H1 (cell line): ENCODE measurements at regions not wholly inside any gene's neighbourhood (a gene's known extent, or its start where the extent isn't known, plus 50 kb on each side); places are given as distances from the start of the nearest gene placed in this dataset.

Experiments
- CTCF ChIA-PET: fragments of 300-600 bp; sonication (Branson Sonifier 250); formaldehyde crosslinking; loops from one replicate; lab custom pipeline; 2021; ENCODE audit not compliant: partially characterized antibody; lab: Charles Lee
- POLR2A ChIA-PET: fragments of 300-600 bp; sonication (Branson Sonifier 250); formaldehyde crosslinking; loops from one replicate; lab custom pipeline; 2021; ENCODE audit warnings: inconsistent platforms; ENCODE audit not compliant: partially characterized antibody; lab: Charles Lee
- DNase-seq, 2 experiments: peaks; one replicate each; pipeline versions ENCODE4 v3.0.0 to v3.0.0-alpha.2; 2010 to 2022; ENCODE audit warnings: low spot score in 2 of 2, low read depth in 1 of 2, mixed read lengths in 1 of 2
- FAIRE-seq: peaks from 2 replicates; lab custom pipeline; 2011; peaks lifted over from hg19 to GRCh38; lab: Jason Lieb, UNC
- H2AFZ ChIP-seq: 2 replicates; pipeline ENCODE4 v1.8.1; 2012; ENCODE audit warnings: low read length, inconsistent platforms
- H2AK5ac ChIP-seq: 2 replicates; pipeline ENCODE4 v1.6.1; 2013; ENCODE audit warnings: low read depth, low read length
- H2BK120ac ChIP-seq: replicated peaks from 2 replicates; pipeline ENCODE3; 2013; ENCODE audit warnings: low read depth, low read length, inconsistent platforms
- H2BK12ac ChIP-seq: 2 replicates; pipeline ENCODE4 v1.6.1; 2013; ENCODE audit warnings: low read depth, low read length
- H2BK15ac ChIP-seq: 2 replicates; pipeline ENCODE4 v1.6.1; 2013; ENCODE audit warnings: low read length
- H2BK20ac ChIP-seq: 2 replicates; pipeline ENCODE4 v1.6.1; 2013; ENCODE audit warnings: low read length
- H2BK5ac ChIP-seq: 2 replicates; pipeline ENCODE4 v1.6.1; 2013; ENCODE audit warnings: low read depth, low read length
- H3K14ac ChIP-seq: 2 replicates; pipeline ENCODE4 v1.6.1; 2013; ENCODE audit warnings: inconsistent platforms; ENCODE audit not compliant: insufficient read length
- H3K18ac ChIP-seq: 2 replicates; pipeline ENCODE4 v1.6.1; 2013; ENCODE audit warnings: low read length; ENCODE audit errors: extremely low read depth
- H3K23ac ChIP-seq: 2 replicates; pipeline ENCODE4 v1.6.1; 2013; ENCODE audit warnings: inconsistent platforms; ENCODE audit not compliant: insufficient read length
- H3K23me2 ChIP-seq: 2 replicates; pipeline ENCODE4 v1.6.1; 2013; ENCODE audit warnings: low read depth, low read length
- H3K27ac ChIP-seq: 2 replicates; pipeline ENCODE4 v1.6.1; 2011; ENCODE audit warnings: low read depth, low read length, inconsistent platforms
- H3K27me3 ChIP-seq, 4 experiments: replicated peaks in 1 of 4; 1 replicate in 1 of 4; 2 replicates in 3 of 4; pipeline versions ENCODE4 v1.6.1 to v1.8.1; 2011 to 2013; ENCODE audit warnings: low read length in 3 of 4, mild to moderate bottlenecking in 3 of 4, inconsistent platforms in 2 of 4, mixed read lengths in 2 of 4, moderate library complexity in 1 of 4; ENCODE audit not compliant: control insufficient read depth in 3 of 4, insufficient read depth in 3 of 4; ENCODE audit errors: extremely low read depth in 1 of 4
- H3K36me3 ChIP-seq, 4 experiments: 2 replicates each; pipeline versions ENCODE4 v1.6.1 to v1.8.1; 2011 to 2013; ENCODE audit warnings: mild to moderate bottlenecking in 4 of 4, low read length in 3 of 4, moderate library complexity in 2 of 4, control low read depth in 1 of 4, inconsistent platforms in 1 of 4; ENCODE audit not compliant: insufficient read depth in 4 of 4, control insufficient read depth in 2 of 4
- H3K4ac ChIP-seq: replicated peaks from 2 replicates; pipeline ENCODE3; 2013; ENCODE audit warnings: low read length, low read depth, mixed read lengths, inconsistent platforms; ENCODE audit not compliant: insufficient read length
- H3K4me1 ChIP-seq, 4 experiments: replicated peaks in 1 of 4; 1 replicate in 1 of 4; 2 replicates in 3 of 4; pipeline versions ENCODE4 v1.6.1 to v1.8.1; 2011 to 2013; ENCODE audit warnings: low read length in 3 of 4, inconsistent platforms in 2 of 4, mixed read lengths in 1 of 4; ENCODE audit not compliant: insufficient read depth in 4 of 4, control insufficient read depth in 3 of 4
- H3K4me2 ChIP-seq, 2 experiments: 2 replicates each; pipeline versions ENCODE4 v1.6.1 to v1.8.1; 2011 to 2013; ENCODE audit warnings: low read depth in 2 of 2, low read length in 2 of 2, control low read depth in 1 of 2, inconsistent platforms in 1 of 2, mild to moderate bottlenecking in 1 of 2; ENCODE audit not compliant: insufficient read depth in 1 of 2
- H3K4me3 ChIP-seq, 4 experiments: fragments of 200-600, 300-600 bp in 1 of 4; sonication (generic), shearing (Covaris generic), sonication (Bioruptor Twin) in 1 of 4; 2 replicates each; pipeline versions ENCODE4 v1.5.1 to v1.8.1; 2011 to 2016; ENCODE audit warnings: low read length in 4 of 4, low read depth in 3 of 4, control low read depth in 2 of 4, inconsistent platforms in 2 of 4, mild to moderate bottlenecking in 2 of 4, mixed read lengths in 1 of 4, moderate library complexity in 1 of 4; ENCODE audit not compliant: insufficient read depth in 2 of 4; ENCODE audit errors: extremely low read depth in 1 of 4
- H3K56ac ChIP-seq: replicated peaks from 2 replicates; pipeline ENCODE3; 2013; ENCODE audit warnings: low read depth, mild to moderate bottlenecking, mixed read lengths, low read length, inconsistent platforms; ENCODE audit not compliant: insufficient read length
- H3K79me1 ChIP-seq: 2 replicates; pipeline ENCODE4 v1.6.1; 2013; ENCODE audit warnings: low read depth, low read length, control low read depth
- H3K79me2 ChIP-seq, 2 experiments: 2 replicates each; pipeline versions ENCODE4 v1.6.1 to v1.8.1; 2012 to 2013; ENCODE audit warnings: low read length in 2 of 2, mild to moderate bottlenecking in 2 of 2, inconsistent platforms in 1 of 2; ENCODE audit not compliant: insufficient read depth in 2 of 2, control insufficient read depth in 1 of 2
- H3K9ac ChIP-seq, 4 experiments: replicated peaks in 1 of 4; 1 replicate in 1 of 4; 2 replicates in 3 of 4; pipeline versions ENCODE4 v1.6.1 to v1.8.1; 2011 to 2013; ENCODE audit warnings: low read depth in 3 of 4, low read length in 3 of 4, control low read depth in 2 of 4, mild to moderate bottlenecking in 2 of 4, moderate library complexity in 2 of 4, inconsistent platforms in 1 of 4; ENCODE audit errors: extremely low read depth in 1 of 4
- H3K9me3 ChIP-seq, 2 experiments: 2 replicates each; pipeline versions ENCODE4 v1.6.1 to v1.8.1; 2012 to 2013; ENCODE audit warnings: mild to moderate bottlenecking in 2 of 2, moderate library complexity in 2 of 2, control low read depth in 1 of 2, inconsistent platforms in 1 of 2, low read depth in 1 of 2, low read length in 1 of 2, mixed read lengths in 1 of 2; ENCODE audit not compliant: insufficient read depth in 2 of 2
- H4K20me1 ChIP-seq, 2 experiments: replicated peaks in 1 of 2; 2 replicates each; pipeline versions ENCODE3 to v1.8.1; 2011 to 2013; ENCODE audit warnings: inconsistent platforms in 2 of 2, low read length in 2 of 2, mild to moderate bottlenecking in 1 of 2; ENCODE audit not compliant: insufficient read depth in 2 of 2, control insufficient read depth in 1 of 2
- H4K5ac ChIP-seq: 2 replicates; pipeline ENCODE4 v1.6.1; 2013; ENCODE audit warnings: low read length, low read depth, mixed read lengths, inconsistent platforms; ENCODE audit not compliant: insufficient read length
- H4K8ac ChIP-seq: 2 replicates; pipeline ENCODE4 v1.8.0; 2013; ENCODE audit warnings: mild to moderate bottlenecking, moderate library complexity, low read length, inconsistent platforms; ENCODE audit not compliant: insufficient read depth; ENCODE audit errors: extremely low read depth
- H4K91ac ChIP-seq: replicated peaks from 2 replicates; pipeline ENCODE3; 2013; ENCODE audit warnings: low read length, mixed read lengths, inconsistent platforms; ENCODE audit not compliant: insufficient read length
- ASH2L ChIP-seq: fragments of 200-600, 300-600 bp; sonication (generic); IDR thresholded peaks from one replicate; pipeline ENCODE4 v1.7.1; 2017; ENCODE audit warnings: low read length
- POLR2AphosphoS5 ChIP-seq: IDR thresholded peaks from 2 replicates; pipeline ENCODE4 v1.6.1; 2011; ENCODE audit warnings: low read depth, low read length
- RBBP5 ChIP-seq: IDR thresholded peaks from 2 replicates; pipeline ENCODE4 v1.7.1; 2012; ENCODE audit warnings: low read depth, mild to moderate bottlenecking, inconsistent platforms, low read length, moderate library complexity, borderline replicate concordance
- RXRA ChIP-seq: IDR thresholded peaks from 2 replicates; pipeline ENCODE4 v1.6.1; 2011; ENCODE audit warnings: low read depth, mild to moderate bottlenecking, low read length, moderate library complexity; ENCODE audit not compliant: insufficient read depth
- TAF7 ChIP-seq: optimal IDR thresholded peaks from 2 replicates; pipeline ENCODE3; 2011; ENCODE audit warnings: low read depth, mild to moderate bottlenecking, inconsistent platforms, low read length, moderate library complexity, borderline replicate concordance
- TCF12 ChIP-seq: IDR thresholded peaks from 2 replicates; pipeline ENCODE4 v1.6.1; 2011; ENCODE audit warnings: low read depth, mild to moderate bottlenecking, low read length
- WGBS, 2 experiments: shearing (Covaris generic) in 1 of 2; methylation state at CpG; one replicate each; pipeline versions ENCODE4 v1.1.6 to v1.1.7; 2013 to 2015; ENCODE audit warnings: low lambda C conversion rate in 2 of 2, mixed read lengths in 2 of 2, inconsistent platforms in 1 of 2, low coverage in 1 of 2, missing lambda C conversion rate in 1 of 2; ENCODE audit not compliant: insufficient replicate concordance in 2 of 2, insufficient coverage in 1 of 2, insufficient read length in 1 of 2; ENCODE audit errors: extremely low coverage in 1 of 2, missing lambda C conversion rate in 1 of 2; 5-methylcytosine and 5-hydroxymethylcytosine counted together
- TF ChIP-seq, protein P1 (sequence below), 3 experiments: IDR thresholded peaks; 1 replicate in 2 of 3; 2 replicates in 1 of 3; pipeline versions ENCODE4 v1.5.1 to v1.6.1; 2011; ENCODE audit warnings: low read length in 3 of 3, mild to moderate bottlenecking in 3 of 3, inconsistent platforms in 2 of 3, low read depth in 1 of 3, moderate library complexity in 1 of 3; ENCODE audit not compliant: insufficient read depth in 1 of 3; ENCODE audit errors: control extremely low read depth in 1 of 3
- TF ChIP-seq, protein P2 (sequence below): IDR thresholded peaks from 2 replicates; pipeline ENCODE4 v1.6.1; 2012; ENCODE audit warnings: low read length, inconsistent platforms
- TF ChIP-seq, protein P3 (sequence below): IDR thresholded peaks from 2 replicates; pipeline ENCODE4 v1.6.1; 2012; ENCODE audit warnings: inconsistent platforms

DNA sequence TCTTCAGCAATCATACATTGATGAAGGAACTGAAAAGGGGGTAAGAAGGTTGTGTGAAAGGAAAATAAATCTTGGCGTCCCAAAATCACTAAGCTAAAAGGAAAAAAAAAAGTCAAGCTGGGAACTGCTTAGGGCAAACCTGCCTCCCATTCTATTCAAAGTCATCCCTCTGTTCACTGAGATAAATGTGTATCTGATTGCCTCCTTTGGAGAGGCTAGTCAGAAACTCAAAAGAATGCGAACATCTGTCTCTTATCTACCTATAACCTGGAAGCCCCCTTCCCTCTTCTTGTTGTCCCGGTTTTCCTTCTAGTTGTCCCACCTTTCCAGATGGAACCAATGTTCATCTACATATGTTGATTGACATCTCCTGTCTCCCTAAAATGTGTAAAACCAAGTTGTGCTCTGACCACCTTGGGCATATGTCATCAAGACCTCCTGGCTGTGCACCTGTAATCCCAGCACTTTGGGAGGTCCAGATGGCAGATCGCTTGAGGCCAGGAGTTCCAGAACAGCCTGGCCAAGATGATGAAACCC, 53.1 kb downstream of the RESF1 start:
- H4K5ac ChIP-seq: no peak overlapping the region
- H3K27ac ChIP-seq: no peak overlapping the region
- POLR2A ChIA-PET: interaction anchor here (0.6 to 4.0 kb wide), 4 partner anchors 8 to 486 kb away, joined by 3 to 17 read pairs (median 3); no protein-coding TSS in a partner anchor
- H4K20me1 ChIP-seq: no peaks in the 10 kb centered on the region
- no peak overlapping the region for H3K9ac ChIP-seq
- FAIRE-seq (no peak), DNase-seq (no peak)
- no peaks in the 10 kb centered on the region for H3K27me3 ChIP-seq
- H3K56ac ChIP-seq: no peak overlapping the region
- H3K23me2 ChIP-seq: no peaks in the 10 kb centered on the region
- H2AK5ac ChIP-seq: peak overlapping the region; percentile 91
- no peaks in the 10 kb centered on the region for H3K9me3 ChIP-seq
- no peak overlapping the region for H3K14ac ChIP-seq
- H2BK12ac ChIP-seq: peak overlapping the region; percentile 89
- WGBS, 2 experiments: 86% methylated on average over 4 of the region's 4 CpGs; no CpG with 5 or more reads in 1 of the 2 experiments
- H3K4ac ChIP-seq: no peak overlapping the region
- H3K23ac ChIP-seq: no peak overlapping the region
- H3K4me3 ChIP-seq: no peak overlapping the region
- H2BK20ac ChIP-seq: peak overlapping the region; percentile 73
- H3K79me2 ChIP-seq: no peaks in the 10 kb centered on the region
- peak overlapping the region; percentile 96 for H2BK120ac ChIP-seq
- no peak overlapping the region for H2AFZ ChIP-seq
- H2BK5ac ChIP-seq: peak overlapping the region; percentile 98; the same call in 1 of the 2 replicates
- no peak overlapping the region for H3K4me2 ChIP-seq
- CTCF ChIA-PET: interaction anchor here (1.0 kb wide), 1 partner anchor 140 kb away, joined by 3 read pairs; no protein-coding TSS in a partner anchor
- H2BK15ac ChIP-seq: no peak overlapping the region
- H3K4me1 ChIP-seq: peaks cover 2 to 13% (median 9%) of the 10 kb centered on the region in 4 experiments
- H4K8ac ChIP-seq: no peak overlapping the region
- no peak overlapping the region for H4K91ac ChIP-seq
- H3K36me3 ChIP-seq: no peaks in the 10 kb centered on the region
- peak overlapping the region; percentile 86 for H3K18ac ChIP-seq
- no peaks in the 10 kb centered on the region for H3K79me1 ChIP-seq
- TF ChIP-seq ASH2L (no peak), POLR2AphosphoS5 (no peak), TCF12 (no peak), RBBP5 (no peak), RXRA (no peak), TAF7 (no peak)
- TF ChIP-seq, protein P1, sequence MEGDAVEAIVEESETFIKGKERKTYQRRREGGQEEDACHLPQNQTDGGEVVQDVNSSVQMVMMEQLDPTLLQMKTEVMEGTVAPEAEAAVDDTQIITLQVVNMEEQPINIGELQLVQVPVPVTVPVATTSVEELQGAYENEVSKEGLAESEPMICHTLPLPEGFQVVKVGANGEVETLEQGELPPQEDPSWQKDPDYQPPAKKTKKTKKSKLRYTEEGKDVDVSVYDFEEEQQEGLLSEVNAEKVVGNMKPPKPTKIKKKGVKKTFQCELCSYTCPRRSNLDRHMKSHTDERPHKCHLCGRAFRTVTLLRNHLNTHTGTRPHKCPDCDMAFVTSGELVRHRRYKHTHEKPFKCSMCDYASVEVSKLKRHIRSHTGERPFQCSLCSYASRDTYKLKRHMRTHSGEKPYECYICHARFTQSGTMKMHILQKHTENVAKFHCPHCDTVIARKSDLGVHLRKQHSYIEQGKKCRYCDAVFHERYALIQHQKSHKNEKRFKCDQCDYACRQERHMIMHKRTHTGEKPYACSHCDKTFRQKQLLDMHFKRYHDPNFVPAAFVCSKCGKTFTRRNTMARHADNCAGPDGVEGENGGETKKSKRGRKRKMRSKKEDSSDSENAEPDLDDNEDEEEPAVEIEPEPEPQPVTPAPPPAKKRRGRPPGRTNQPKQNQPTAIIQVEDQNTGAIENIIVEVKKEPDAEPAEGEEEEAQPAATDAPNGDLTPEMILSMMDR (IDR thresholded peaks at IDR 0.05; ENCODE audit: control extremely low read depth in 1 of 3, insufficient read depth in 1 of 3, low read depth in 1 of 3, low read length in 3 of 3): no peak
- TF ChIP-seq, protein P2, sequence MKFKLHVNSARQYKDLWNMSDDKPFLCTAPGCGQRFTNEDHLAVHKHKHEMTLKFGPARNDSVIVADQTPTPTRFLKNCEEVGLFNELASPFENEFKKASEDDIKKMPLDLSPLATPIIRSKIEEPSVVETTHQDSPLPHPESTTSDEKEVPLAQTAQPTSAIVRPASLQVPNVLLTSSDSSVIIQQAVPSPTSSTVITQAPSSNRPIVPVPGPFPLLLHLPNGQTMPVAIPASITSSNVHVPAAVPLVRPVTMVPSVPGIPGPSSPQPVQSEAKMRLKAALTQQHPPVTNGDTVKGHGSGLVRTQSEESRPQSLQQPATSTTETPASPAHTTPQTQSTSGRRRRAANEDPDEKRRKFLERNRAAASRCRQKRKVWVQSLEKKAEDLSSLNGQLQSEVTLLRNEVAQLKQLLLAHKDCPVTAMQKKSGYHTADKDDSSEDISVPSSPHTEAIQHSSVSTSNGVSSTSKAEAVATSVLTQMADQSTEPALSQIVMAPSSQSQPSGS: no peak
- TF ChIP-seq, protein P3, sequence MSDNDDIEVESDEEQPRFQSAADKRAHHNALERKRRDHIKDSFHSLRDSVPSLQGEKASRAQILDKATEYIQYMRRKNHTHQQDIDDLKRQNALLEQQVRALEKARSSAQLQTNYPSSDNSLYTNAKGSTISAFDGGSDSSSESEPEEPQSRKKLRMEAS: no peak
